NCI-H2227 (cell line): ENCODE measurements at regions not wholly inside any gene's neighbourhood (a gene's known extent, or its start where the extent isn't known, plus 50 kb on each side); places are given as distances from the start of the nearest gene placed in this dataset.

Source experiments
- DNase-seq: peaks from one replicate; lab custom pipeline; 2025; ENCODE audit not compliant: unreplicated experiment; lab: John Stamatoyannopoulos, UW

DNA sequence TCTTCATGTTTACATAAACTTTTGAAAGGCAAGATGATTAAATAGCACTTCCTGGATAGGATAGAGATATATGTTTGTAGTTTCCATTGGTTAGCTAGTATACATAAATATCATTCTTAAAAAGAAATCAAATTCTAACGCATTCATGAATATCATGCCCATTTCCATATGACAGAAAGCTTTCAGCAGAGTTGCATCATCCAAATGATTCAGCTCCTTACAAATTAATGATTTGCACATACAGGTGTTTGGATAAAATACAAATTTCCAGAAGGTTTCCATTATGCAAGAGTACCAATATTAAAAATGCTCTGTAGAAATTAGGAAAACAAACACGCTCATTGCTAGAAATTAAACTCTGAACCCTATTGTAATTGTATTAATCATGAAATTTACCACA is 264.4 kb downstream of the FOXG1 start:
- DNase-seq, result no peak

DNA sequence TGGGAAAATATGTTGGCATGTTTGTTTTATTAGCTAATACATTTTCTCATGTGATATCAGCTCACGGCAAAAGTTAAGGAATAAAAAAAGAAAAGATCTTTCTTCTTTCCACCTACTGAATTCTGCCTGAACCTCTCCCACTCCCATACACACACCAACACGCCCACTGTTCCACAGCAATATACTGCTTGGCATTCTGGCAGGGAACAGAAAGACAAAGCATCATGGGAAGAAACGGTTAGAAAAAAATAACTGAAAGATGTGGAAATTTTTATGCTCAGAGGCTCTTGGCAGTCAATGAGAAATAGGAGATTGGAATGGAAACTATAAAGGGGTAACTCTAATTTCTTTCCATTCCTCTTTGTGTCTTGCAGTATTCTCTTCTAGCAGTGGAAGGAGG is 268.5 kb downstream of the FOXG1 start:
- DNase-seq, result no peak

DNA sequence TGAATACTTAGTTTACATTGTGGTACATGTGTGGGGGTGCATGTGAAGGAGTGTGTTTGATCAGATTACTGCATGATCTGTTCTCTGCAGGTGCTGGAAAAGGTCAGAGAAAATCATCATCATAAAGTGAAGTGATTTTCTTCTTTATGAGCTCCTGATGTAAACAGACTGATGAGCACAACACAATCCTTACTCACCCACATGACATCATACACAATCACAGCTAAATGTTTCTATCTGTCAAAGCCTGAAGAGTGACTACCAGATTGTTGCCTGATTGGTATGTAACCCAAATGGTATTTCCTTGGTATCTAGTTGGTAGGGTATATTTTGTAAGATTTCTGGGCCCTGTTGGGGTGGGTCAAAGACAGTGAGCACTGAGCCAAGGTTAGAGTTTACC is 270.8 kb downstream of the FOXG1 start:
- peak; percentile 13 for DNase-seq

DNA sequence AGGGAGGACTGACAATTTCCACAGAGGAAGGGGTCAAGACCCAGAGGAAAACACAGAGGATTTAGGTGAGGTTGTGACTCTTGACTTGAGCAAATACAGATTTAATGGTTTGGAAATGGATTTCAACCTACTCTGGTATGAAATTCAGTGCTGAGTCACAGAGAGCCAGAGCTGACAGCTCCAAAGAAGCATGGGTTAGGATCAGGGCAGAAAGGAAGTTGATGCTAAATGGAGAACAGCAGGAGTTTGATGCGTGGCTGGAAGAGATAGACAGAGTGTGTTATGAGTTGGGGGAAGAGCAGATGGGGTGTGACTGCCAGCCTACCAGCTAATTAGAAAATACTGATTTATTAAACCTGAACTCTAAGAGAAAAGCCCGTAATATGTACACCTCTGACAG is 272.6 kb downstream of the FOXG1 start:
- DNase-seq, result no peak

DNA sequence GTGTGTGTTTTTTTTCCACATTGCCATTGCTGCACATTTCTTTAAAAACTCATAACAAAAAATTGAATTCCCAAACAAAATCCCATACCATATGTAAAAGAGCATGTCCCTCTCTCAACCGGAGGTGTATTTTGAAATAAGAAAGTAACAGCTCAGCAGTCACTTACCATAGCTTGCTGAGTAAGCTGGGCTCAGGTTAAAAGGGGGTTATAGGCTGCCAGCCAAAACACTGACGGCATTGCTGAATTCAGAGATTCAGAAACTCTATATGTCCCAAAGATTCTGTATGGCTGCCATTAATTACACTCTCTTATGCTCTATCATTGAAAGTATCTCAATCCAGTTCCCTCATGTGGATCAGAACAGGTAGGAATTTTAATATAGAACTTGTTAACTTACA is 276.0 kb downstream of the FOXG1 start:
- no peak for DNase-seq

DNA sequence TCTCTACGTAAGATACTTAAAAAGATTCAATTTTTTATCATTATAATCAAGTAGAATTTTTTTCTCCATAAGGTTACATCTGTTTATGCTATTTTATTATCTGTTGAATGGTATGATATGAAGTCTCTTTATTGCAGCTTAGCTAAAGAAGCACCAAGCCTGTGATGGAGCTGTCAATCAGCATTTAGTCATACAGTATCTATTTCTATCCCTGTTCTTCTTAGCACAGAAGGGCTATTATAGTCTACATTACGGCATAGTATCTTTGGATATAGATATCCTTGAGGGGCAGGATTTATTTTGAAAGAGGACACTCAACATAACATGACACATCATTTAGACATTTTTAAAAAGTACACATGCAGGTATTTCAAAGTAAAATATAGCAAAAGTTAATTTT is 277.1 kb downstream of the FOXG1 start:
- DNase-seq, result no peak

DNA sequence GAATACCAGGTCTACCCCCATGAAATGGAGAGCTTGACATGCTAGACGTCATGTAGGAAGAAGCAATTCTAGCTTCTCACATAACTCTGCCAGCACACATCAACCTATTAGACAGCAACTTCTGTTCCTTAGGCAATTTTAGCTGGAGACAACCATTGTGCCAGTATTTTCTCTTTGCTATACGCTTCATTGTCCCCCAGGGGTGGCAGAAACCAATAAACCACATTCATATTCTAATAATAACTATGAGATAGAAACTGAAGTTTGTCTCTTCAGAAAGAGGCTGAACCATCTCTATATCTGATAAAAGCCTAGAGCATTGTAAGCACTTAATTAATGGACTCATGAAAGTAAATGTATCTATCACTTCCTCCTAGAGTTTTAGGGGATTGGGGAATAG is 278.6 kb downstream of the FOXG1 start:
- DNase-seq, result no peak

DNA sequence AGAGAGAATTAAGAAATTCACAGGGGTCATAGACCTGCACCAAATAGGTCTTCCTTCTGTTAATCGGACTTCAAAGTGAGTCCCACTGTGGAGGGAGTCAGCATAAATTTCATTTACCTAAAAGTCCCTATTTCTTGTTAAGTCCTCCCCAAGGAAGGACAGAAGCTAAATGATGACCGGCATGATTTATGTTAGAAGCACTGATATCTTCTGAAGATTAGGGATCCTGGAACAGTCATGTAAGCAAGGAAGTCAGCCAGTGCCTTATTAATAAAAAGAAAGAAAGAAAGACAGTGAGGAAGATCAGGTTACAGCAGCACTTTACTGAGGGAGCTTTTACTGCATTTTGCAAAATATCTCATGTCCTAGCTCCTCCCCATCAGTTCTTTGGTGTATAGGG is 287.5 kb downstream of the FOXG1 start:
- DNase-seq, result no peak

DNA sequence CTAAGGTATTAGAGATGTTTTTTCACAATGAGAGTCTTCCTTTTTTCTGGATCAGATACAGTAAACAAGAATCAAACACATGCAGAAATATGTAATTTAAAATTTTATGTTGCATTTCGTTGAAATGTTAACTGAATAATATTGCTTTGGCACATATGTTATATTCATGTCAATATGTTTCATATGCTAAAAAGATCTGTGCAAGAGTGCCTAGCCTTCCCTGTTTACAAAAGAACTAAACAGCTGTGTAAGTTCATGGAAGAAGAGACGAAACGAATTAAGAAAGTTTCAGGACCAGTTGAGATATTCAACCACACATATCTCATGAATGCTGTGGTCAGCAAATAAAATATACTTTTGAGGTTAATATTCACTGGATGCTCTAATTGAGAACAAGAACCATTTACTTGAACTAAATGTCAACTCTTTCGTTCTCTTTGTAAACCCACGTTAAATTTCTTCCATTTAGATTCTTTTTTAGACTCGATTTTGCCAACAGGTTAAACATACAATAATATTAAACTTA is 289.5 kb downstream of the FOXG1 start:
- DNase-seq, result no peak

DNA sequence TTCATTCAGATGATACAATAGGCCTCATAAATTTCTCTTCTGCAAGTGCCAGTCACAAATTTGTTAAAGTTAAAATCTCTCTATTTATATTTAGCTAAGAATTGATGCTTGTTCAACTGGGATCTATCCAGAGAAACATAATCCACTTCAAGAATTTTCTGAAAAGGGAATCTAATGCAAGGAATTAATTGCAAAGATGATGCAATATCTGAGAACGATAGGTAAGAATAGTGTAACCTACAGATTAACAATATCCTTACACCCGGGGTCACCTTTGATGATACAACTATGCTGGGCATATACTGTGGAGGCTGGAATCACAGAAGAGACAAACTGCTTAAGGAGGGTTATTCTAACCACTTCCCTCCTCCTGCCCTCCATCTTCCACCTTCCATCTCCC is 295.1 kb downstream of the FOXG1 start:
- no peak for DNase-seq

DNA sequence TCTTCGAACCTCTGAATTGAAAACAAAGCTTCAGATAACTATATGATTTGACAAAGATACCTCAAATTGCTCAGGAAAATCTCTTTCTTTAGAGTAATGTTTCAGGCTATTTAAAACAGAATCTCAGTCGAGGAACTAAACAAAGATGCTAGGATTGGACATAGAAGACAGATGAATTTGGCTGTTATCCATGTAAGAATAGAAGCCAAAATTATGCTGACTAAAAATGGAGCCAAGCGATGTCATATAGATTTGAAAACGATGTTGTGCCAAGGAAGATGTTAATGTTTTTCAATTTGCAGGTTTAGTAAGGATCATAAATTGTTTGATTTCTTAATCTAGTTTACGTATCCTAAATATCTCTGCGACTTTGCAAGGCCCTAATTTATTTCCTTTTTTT is 295.9 kb downstream of the FOXG1 start:
- no peak for DNase-seq

DNA sequence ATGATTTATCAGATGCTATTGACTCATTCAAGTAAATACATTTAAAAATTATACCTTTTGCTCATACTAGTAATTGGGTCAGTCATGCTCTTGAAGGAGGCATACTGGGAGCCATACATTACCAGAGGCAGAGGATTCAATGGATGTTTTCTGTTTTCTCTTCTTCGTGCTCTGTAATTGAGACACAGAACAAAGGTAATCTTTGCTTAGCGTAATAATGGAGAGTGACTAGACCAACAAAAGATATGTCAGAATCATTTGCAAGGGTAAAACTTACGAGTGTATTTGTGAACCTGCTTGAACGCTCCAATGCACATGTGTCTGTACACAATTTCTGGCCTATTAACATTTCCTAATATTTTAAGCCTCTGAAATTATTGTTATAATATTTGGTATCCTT is 296.4 kb downstream of the FOXG1 start:
- DNase-seq, result peak; percentile 18

DNA sequence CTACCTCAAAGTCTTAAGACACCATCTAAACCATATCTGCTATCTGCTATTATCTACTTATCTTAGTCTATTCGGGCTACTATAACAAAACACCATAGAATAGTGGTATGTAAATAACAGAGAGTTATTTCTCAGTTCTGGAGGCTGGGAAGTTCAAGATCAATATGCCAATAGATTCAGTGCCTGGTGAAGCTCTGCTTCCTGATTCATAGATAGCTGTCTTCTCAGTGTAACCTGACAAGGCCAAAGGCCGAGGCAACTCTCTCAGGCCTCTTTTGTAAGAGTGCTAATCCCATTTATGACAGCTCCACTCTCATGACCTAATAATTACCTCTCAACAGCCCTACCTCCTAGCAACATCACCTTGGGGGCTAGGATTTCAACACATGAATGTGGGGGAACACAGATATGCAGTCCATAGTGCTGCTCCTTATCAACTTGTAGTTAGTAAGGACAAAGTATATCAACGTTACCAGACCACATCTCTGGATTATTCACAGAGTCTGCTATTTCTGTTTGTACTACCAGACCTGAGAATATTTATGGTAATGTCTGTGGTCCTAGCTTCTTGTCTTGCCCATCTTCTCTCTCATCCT is 297.8 kb downstream of the FOXG1 start:
- DNase-seq, result no peak

DNA sequence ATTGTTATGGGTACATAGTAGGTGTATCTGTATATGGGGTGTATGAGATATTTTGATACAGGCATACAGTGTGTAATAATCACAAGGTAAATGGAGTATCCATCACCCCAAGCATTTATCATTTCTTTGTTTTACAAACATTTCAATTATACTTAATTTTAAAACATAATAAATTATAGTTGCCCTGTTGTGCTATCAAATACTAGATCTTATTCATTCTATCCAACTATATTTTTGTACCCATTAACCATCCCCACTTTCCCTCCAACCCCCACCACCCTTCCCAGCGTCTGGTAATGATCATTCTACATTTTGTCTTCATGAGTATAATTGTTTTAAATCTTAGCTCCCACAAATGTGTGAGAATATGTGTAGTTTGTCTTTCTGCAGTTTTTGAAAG is 302.6 kb downstream of the FOXG1 start:
- no peak for DNase-seq

DNA sequence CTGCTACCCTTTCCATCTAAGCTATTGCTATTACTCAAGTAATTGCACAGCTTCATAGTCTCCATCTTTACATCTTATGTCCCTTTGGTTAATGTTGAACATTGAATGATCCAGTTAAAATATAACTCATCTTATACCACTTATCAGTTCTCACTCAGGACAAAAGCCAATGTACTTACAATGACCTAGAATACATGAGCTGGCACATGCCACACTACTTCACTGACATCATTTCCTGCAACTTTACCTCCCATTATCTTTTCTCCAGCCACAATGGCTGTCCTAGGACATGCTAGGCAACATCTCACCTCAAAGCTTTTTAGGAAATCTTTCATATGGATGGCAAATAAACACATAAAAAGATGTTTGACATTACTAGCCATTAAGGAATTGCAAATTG is 309.2 kb downstream of the FOXG1 start:
- DNase-seq, result no peak

DNA sequence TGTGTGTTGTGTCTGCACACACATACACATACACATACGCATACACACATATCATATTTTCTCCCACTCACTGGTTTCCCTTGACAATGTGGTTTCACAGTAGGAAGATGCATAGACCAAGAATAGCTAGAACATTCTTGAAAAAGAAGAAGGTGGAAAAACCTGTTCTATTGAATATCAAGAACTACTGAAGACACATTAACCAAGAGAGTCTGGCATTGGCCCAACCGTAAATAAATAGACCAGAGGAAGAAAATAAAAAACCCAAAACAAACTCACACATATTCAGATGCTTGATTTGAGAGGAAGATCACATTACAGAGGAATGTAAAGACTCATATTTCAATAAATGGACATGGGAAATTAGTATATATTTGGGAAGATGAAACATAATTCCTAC is 311.3 kb downstream of the FOXG1 start:
- DNase-seq, result no peak

DNA sequence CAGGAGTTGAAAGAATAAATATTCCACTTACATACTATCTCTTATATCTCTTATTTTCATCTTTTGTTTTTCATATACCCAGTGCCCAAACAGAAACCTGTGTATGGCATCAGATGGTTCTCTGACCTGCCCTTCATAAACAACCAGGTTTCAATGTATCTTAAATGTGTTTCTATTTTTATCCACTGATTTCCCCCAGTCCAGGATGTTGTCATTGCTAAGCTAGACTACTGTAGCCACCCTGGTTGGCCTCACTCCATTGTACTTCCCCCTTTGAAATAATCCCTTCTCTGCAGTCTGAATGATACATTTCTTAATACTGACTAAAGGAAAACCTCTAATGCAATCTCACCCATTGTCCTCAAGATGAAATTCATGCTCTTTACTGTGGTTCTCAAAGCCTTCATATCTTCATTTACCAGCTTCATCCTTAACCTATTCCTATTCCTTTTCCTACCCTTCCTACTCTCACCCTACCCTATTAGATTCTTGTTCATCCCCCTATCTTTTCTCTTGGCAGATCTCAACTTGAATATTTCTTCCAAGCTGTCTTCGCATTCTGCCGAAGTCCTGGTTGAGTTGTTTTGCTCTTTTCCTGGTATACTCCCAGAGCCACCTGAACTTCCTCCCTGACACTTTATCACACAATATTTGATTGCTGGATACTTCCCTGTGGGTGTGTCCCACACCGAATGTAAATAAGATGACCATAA is 312.4 kb downstream of the FOXG1 start:
- DNase-seq, result no peak

DNA sequence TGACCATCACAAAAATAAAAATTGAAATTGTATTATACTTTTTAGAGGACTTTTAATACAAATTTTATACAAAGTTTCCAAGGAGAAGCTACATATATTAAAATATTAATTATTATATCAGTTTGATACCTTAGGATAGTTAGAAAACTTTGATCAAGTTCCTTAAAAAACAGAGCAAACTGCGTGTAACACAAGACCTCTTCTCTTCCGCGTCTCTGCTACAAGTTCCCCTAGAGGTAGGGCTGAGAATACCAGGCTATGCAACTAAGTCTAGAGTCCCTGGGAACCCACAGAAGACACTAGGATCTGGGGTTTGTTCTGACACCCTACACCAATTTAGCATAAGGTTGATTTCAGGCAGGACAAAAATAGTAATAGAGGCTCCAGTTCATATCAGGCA is 319.0 kb downstream of the FOXG1 start:
- no peak for DNase-seq

DNA sequence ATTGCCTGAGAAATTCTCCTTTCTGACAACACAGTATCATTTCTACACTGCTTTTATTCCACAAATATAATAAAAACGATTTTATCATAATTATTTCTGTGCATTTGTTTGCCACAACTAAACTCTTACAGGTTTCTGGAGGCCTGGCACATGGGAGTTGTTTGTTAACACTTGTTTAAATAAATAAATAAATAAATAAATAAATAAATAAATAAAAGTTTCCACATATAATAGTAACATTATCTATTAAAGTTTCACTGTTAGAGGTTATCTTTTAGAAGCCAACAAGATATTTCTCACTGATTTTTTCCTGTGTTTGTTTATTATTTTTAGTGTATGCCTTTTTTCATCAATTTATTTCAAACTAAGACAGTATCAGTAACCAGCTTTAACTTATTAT is 323.3 kb downstream of the FOXG1 start:
- no peak for DNase-seq

DNA sequence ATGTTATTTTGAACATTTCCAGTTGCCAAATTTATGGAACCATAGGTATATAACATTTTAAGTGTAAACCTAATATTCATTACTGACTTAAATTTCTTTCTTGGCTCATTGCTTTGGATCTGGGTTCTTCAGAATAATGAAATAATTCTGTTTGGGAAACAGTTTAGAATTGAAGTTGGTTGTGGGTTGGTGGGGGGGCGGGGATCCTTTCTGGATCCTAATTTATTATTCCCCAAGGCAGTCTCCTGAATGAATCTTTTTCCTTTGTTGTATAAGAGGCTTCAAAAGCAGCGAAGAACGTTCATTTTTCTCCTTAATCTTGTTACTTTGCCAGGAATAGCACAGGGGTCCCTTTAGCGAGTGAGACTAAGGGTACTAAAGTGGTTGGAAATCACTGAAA is 325.5 kb downstream of the FOXG1 start:
- no peak for DNase-seq

DNA sequence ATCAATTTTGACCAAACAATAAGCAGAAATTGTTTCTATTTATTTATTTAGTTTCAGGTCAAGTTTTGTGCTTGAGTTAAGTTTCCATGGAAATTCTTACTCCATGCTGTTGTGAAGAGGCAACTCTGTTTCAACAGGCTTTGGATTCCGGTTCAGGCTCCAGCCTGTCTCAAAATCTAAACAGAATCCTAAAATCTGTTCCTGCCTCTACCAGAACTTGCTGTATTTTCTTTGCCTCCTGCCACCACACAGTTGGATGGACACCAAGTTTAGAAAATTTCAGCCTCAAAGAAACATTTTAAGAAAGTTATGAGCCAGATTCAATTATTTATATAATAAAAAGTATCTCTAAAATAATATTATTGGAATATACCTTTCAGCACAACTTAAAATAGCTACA is 330.9 kb downstream of the FOXG1 start:
- no peak for DNase-seq

DNA sequence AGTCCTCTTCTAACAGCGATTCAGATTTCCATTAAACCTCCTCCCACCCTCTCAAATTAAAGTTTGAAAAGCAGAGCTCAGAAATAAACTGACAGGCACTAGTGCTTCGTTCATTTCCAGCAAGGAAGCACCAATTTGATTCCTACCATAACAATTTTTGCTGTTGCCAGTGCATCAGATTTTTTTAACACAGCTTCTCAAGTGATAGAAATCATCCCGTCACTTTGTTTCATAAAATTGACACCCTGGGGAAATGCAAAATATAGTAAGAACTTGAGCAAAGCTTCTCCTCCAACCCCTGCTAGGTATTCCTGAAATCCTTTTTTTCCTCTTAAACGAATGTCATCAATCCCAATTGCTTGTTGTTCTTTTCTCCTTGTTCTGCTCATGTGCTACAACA is 332.1 kb downstream of the FOXG1 start:
- DNase-seq, result no peak

DNA sequence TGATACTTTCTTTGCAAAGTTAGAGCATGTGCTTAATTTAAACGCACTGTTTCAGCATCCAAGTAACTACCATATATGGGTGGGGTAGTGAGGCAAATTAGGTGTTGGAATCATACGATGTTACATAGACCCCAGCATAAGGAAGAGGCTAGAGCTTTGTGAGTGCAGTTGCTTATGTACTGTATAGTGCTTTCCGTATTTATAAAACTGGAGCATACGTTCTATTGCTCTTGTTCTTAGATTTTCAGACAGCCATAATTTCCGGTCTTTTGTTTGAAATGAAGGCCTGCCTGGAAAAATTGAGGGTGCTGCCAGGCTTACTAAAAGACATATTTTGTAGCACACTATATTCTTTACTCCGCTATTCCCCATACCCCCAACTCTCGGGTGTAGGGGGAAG is 335.7 kb downstream of the FOXG1 start:
- peak; percentile 59 for DNase-seq
